Fibroblast of lung (primary cell): ENCODE measurements at regions not wholly inside any gene's neighbourhood (a gene's known extent, or its start where the extent isn't known, plus 50 kb on each side); places are given as distances from the start of the nearest gene placed in this dataset.

Source experiments
- DNase-seq, 2 donors: peaks; one replicate each; pipeline versions ENCODE4 v3.0.0 to v3.0.0-alpha.2; 2010; ENCODE audit warnings: low read depth in 2 of 2
- H2AFZ ChIP-seq: 2 replicates; pipeline ENCODE4 v1.5.1; 2012; ENCODE audit warnings: low read length, control low read depth, inconsistent platforms
- H3K27ac ChIP-seq: 2 replicates; pipeline ENCODE4 v1.5.1; 2011; ENCODE audit warnings: low read length, control low read depth; ENCODE audit not compliant: insufficient read depth
- H3K27me3 ChIP-seq: 2 replicates; pipeline ENCODE4 v1.5.1; 2011; ENCODE audit warnings: mild to moderate bottlenecking, low read length; ENCODE audit not compliant: control insufficient read depth, insufficient read depth
- H3K36me3 ChIP-seq: 2 replicates; pipeline ENCODE4 v1.5.1; 2011; ENCODE audit warnings: low read length; ENCODE audit not compliant: control insufficient read depth, insufficient read depth
- H3K4me1 ChIP-seq: 2 replicates; pipeline ENCODE4 v1.5.1; 2011; ENCODE audit warnings: low read length; ENCODE audit not compliant: control insufficient read depth, insufficient read depth; ENCODE audit errors: extremely low read depth
- H3K4me2 ChIP-seq: 2 replicates; pipeline ENCODE4 v1.5.1; 2011; ENCODE audit warnings: low read length, control low read depth; ENCODE audit not compliant: insufficient read depth; ENCODE audit errors: extremely low read depth
- H3K4me3 ChIP-seq, 4 experiments: fragments of 200-600 bp in 1 of 4; sonication (generic) in 1 of 4; replicated peaks in 1 of 4; 2 replicates each; pipeline ENCODE4 v1.5.1; 2011 to 2016; ENCODE audit warnings: low read length in 4 of 4, low read depth in 3 of 4, mild to moderate bottlenecking in 3 of 4, control low read depth in 2 of 4, inconsistent platforms in 1 of 4, mixed read lengths in 1 of 4; ENCODE audit not compliant: insufficient read depth in 1 of 4; ENCODE audit errors: control extremely low read depth in 1 of 4
- H3K79me2 ChIP-seq: 2 replicates; pipeline ENCODE4 v1.5.1; 2012; ENCODE audit warnings: mild to moderate bottlenecking, low read length, inconsistent platforms; ENCODE audit not compliant: control insufficient read depth, insufficient read depth
- H3K9ac ChIP-seq: 2 replicates; pipeline ENCODE4 v1.5.1; 2011; ENCODE audit warnings: mild to moderate bottlenecking, low read length, control low read depth; ENCODE audit not compliant: insufficient read depth
- H3K9me3 ChIP-seq: 2 replicates; pipeline ENCODE4 v1.5.1; 2012; ENCODE audit warnings: low read depth, low read length; ENCODE audit not compliant: control insufficient read depth, insufficient read depth
- H4K20me1 ChIP-seq: 2 replicates; pipeline ENCODE4 v1.5.1; 2011; ENCODE audit warnings: low read length; ENCODE audit not compliant: control insufficient read depth, insufficient read depth; ENCODE audit errors: extremely low read depth
- CTCF ChIP-seq, 2 donors: IDR thresholded peaks in 1 of 2; conservative IDR thresholded peaks in 1 of 2; 1 replicate in 1 of 2; 2 replicates in 1 of 2; pipeline ENCODE4 v1.5.1; 2011 to 2012; ENCODE audit warnings: low read length in 2 of 2, control low read depth in 1 of 2, inconsistent platforms in 1 of 2, low read depth in 1 of 2, mild to moderate bottlenecking in 1 of 2
- EZH2 ChIP-seq: IDR thresholded peaks from 2 replicates; pipeline ENCODE4 v1.5.1; 2012; ENCODE audit warnings: low read length, control low read depth, mild to moderate bottlenecking; ENCODE audit errors: missing control alignments

GRCh38 chr9:114733816-114734215 is 51.8 kb upstream of the TEX48 start:
- no peak overlapping the region for H3K27ac ChIP-seq

GRCh38 chr9:114732823-114733222 is 50.8 kb upstream of the TEX48 start:
- Histone ChIP-seq H3K9me3 (no peaks in the 10 kb centered on the region), H3K4me1 (peaks cover 2% of the 10 kb centered on the region), H3K27me3 (no peaks in the 10 kb centered on the region), H3K27ac (no peak overlapping the region), H3K4me3 (no peak overlapping the region), H3K36me3 (no peaks in the 10 kb centered on the region), H4K20me1 (no peaks in the 10 kb centered on the region), H3K9ac (no peak overlapping the region), H3K79me2 (no peaks in the 10 kb centered on the region), H3K4me2 (no peak overlapping the region), H2AFZ (no peak overlapping the region)
- no peak for TF ChIP-seq EZH2
- no peak for TF ChIP-seq CTCF (conservative IDR thresholded peaks at IDR 0.05 in 1 of 2, IDR thresholded peaks at IDR 0.05 in 1 of 2; ENCODE audit: low read depth in 1 of 2, low read length in 2 of 2)
- peak in 1 of 2 donors; percentile 66 for DNase-seq

More at GRCh38 chr9:114733816-114734215, 51.8 kb upstream of the TEX48 start:
- no peak overlapping the region for H3K9ac ChIP-seq
- DNase-seq: peak; percentile 42 to 91
- no peaks in the 10 kb centered on the region for H3K36me3 ChIP-seq
- H3K4me1 ChIP-seq: peaks cover 2% of the 10 kb centered on the region
- no peak overlapping the region for H2AFZ ChIP-seq
- H3K79me2 ChIP-seq: no peaks in the 10 kb centered on the region
- no peaks in the 10 kb centered on the region for H3K27me3 ChIP-seq
- no peak overlapping the region for H3K4me2 ChIP-seq
- TF ChIP-seq EZH2 (no peak), CTCF (conservative IDR thresholded peaks at IDR 0.05 in 1 of 2, IDR thresholded peaks at IDR 0.05 in 1 of 2; ENCODE audit: low read depth in 1 of 2, low read length in 2 of 2) (no peak)
- no peaks in the 10 kb centered on the region for H4K20me1 ChIP-seq
- no peaks in the 10 kb centered on the region for H3K9me3 ChIP-seq
- H3K4me3 ChIP-seq: no peak overlapping the region
